ENCODE measurements at regions not wholly inside any gene's neighbourhood (a gene's known extent, or its start where the extent isn't known, plus 50 kb on each side); places are given as distances from the start of the nearest gene placed in this dataset.
"Not testable (repeated sequence)": the region's sequence is repeated elsewhere in the genome, so short reads cannot be mapped to it uniquely, and the experiment has no call there.

DNA sequence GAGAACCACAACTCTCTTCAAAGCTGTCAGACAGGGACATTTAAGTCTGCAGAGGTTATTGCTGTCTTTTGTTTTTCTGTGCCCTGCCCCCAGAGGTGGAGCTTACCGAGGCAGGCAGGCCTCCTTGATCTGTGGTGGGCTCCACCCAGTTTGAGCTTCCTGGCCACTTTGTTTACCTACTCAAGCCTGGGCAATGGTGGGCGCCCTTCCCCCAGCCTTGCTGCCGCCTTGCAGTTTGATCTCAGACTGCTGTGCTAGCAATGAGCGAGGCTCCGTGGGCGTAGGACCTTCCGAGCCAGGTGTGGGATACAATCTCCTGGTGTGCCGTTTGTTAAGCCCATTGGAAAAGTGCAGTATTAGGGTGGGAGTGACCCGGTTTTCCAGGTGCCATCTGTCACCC is 822.1 kb downstream of the KCNMA1 start:
- DNase-seq; H3K27me3 Mint-ChIP-seq; H3K27ac Mint-ChIP-seq; H3K4me1 Mint-ChIP-seq; POLR2A ChIA-PET; H3K36me3 Mint-ChIP-seq (ENCODE audit: low read depth); CTCF ChIA-PET; H3K4me3 Mint-ChIP-seq: not testable (repeated sequence)
- H3K9me3 Mint-ChIP-seq = peaks cover 27% of the 10 kb centered on the region

DNA sequence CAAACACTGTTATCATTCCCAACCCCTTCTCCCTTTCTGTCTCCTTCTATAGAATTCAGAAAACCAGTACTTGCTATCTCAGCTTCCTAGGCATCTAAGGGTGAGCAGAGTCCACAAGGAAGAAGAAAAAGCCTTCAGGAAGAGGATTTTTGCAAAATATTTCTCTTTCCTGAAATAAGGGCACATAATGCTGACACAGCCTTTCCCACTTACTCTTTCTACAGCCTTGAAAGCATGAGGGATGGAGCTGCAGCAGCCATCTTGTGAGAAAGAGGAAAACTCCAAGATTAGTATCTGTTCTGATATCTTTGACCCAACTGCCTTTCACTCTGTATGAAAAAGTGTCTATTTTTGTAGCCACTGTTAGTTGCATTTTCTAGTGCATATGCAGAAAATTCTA is 826.2 kb downstream of the KCNMA1 start:
- H3K27me3 Mint-ChIP-seq = no peaks in the 10 kb centered on the region
- no peak overlapping the region for H3K27ac Mint-ChIP-seq
- ChIA-PET CTCF (no interaction called here), POLR2A (no interaction called here)
- H3K4me3 Mint-ChIP-seq = no peak overlapping the region
- DNase-seq = no peak
- H3K9me3 Mint-ChIP-seq = peaks cover 16% of the 10 kb centered on the region
- no peaks in the 10 kb centered on the region for H3K4me1 Mint-ChIP-seq
- no peaks in the 10 kb centered on the region for H3K36me3 Mint-ChIP-seq (ENCODE audit: low read depth)

DNA sequence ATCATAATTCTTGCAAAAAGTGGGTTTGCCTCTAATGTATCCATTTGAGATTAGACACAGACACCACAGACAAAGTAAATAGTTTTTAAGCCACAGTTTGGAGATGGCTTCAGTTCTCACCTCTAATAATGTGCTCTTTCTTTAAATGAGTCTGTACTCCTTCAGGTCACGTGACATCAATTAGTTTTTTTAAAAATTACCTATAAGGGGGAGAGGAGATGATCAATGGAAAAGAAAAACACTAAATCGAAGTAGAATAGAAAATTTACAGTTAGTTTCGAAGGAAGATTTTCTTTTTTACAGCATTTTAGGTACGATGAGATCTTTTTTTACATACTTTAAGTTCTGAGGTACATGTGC is 849.2 kb downstream of the KCNMA1 start:
- H3K4me3 Mint-ChIP-seq = no peak overlapping the region
- ChIA-PET POLR2A (no interaction called here), CTCF (no interaction called here)
- H3K27me3 Mint-ChIP-seq = no peaks in the 10 kb centered on the region
- no peaks in the 10 kb centered on the region for H3K4me1 Mint-ChIP-seq
- DNase-seq = no peak
- H3K36me3 Mint-ChIP-seq (ENCODE audit: low read depth) = no peaks in the 10 kb centered on the region
- H3K9me3 Mint-ChIP-seq = peaks cover 6% of the 10 kb centered on the region
- H3K27ac Mint-ChIP-seq = no peak overlapping the region

DNA sequence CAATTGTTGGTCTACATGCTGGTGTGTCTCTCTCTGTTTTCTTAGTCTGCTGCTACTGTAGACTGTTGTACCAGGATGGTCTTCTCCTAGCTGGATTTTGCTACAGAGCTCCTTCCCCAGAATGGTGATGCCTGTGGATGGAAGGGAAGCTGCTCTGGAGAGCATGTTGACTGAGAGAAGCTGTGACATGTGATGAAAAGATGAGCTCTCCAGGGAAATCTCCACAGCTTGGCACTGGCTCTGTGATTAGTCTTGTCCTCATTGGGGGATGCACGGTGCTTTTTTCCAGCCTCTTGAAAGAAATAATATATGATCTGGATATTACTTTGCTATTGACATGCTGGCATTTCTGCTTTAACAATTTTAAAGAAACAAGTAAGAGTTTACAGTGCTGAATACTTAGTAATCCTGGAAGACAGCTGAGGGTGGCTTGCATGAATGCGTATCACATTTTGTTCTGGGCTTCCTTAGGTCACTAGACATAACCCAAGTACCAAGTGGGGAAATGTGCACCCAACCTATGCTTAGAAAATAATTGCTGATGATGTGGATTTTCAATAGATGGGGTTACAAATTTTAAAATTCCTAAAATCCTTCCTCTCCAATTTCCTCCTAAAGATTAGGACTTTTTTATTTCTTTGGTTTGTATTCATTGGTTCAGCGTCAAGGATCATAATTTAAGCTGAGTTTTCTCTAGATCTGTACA is 849.7 kb downstream of the KCNMA1 start:
- Mint-ChIP-seq H3K4me3 (no peak overlapping the region), H3K4me1 (no peaks in the 10 kb centered on the region), H3K27ac (no peak overlapping the region), H3K9me3 (peaks cover 7% of the 10 kb centered on the region), H3K36me3 (ENCODE audit: low read depth) (no peaks in the 10 kb centered on the region), H3K27me3 (no peaks in the 10 kb centered on the region)
- CTCF ChIA-PET = interaction anchor here (1.0 kb wide), 1 partner anchor 320 kb away, joined by 3 read pairs; no protein-coding TSS in a partner anchor
- no peak for DNase-seq
- POLR2A ChIA-PET = no interaction called here

DNA sequence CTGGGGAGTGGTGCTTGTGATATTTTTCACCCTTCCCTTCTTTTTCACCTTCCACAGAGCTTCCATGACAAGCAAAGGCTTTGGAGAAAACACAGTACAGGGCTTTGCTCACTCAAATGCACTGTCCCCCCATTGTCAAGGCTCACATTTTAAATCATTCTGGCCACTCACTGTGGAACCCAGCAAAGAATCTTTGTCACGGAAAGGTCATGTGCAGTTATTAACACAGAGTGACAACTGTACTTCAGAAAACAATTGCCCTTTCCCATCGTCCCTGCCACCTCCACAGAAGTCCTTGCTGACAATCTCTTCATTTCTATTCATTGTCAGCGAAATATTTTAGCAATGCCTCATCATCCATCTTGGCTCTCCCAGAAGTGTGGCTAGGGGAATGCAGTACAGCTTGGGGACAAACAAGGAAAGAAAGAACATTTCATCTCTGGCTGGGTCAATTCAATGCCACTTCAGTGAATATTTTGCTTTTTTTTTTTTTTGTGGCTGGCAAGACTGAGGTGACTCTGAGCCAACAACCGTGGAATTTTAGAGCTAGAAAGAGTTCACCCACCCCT is 851.0 kb downstream of the KCNMA1 start:
- H3K4me3 Mint-ChIP-seq = no peak overlapping the region
- no peaks in the 10 kb centered on the region for H3K4me1 Mint-ChIP-seq
- H3K27ac Mint-ChIP-seq = no peak overlapping the region
- H3K9me3 Mint-ChIP-seq = peaks cover 9% of the 10 kb centered on the region
- CTCF ChIA-PET = interaction anchor here (1.0 kb wide), 1 partner anchor 322 kb away, joined by 3 read pairs; no protein-coding TSS in a partner anchor
- DNase-seq = no peak
- no peaks in the 10 kb centered on the region for H3K27me3 Mint-ChIP-seq
- H3K36me3 Mint-ChIP-seq (ENCODE audit: low read depth) = no peaks in the 10 kb centered on the region
- POLR2A ChIA-PET = no interaction called here

DNA sequence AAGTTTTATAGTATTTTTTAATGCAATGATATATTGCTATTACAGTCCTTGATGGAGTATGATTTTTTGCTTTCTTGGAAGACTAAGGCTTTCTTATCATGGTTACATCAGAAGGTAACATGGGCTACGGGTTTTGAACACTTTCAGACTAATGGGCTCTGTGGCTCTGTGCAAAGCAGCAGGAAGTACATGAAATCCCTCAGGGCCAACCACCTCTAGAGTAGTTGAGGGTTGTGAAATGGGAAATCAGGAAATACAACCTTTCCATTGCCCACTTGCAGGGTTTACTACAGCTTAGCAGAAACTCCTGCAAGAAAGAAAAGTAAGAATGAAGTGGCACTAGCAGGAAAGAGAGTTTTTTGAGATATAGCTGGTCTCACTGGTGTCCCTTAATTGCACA is 853.5 kb downstream of the KCNMA1 start:
- Mint-ChIP-seq H3K27ac (no peak overlapping the region), H3K9me3 (peaks cover 9% of the 10 kb centered on the region), H3K27me3 (no peaks in the 10 kb centered on the region), H3K4me1 (no peaks in the 10 kb centered on the region), H3K4me3 (no peak overlapping the region), H3K36me3 (ENCODE audit: low read depth) (no peaks in the 10 kb centered on the region)
- no peak for DNase-seq
- CTCF ChIA-PET = no interaction called here
- POLR2A ChIA-PET = no interaction called here

DNA sequence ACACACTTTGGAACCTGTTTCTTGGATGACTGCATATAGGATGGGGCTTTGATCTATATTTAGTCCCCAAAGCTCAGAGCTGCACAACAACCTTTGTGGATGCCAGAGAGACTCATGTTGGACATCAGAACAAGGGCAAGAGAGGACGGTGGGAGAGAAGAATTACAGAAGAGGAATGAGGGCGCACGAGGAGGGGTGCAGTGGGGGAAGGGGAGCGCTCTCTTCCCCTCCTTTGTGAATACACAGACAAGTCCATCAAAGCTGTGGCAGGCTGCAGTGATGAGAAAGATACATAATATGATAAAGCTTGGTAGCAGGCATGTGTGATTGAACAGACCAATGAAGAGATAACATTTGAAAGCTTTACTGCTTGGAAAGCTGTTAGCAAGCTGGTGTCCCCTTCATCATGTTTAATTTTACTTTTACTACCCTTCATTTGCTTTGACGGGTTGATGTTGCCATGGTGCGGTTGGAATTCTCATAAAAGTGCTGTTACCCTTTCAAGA is 857.8 kb downstream of the KCNMA1 start:
- no peak overlapping the region for H3K27ac Mint-ChIP-seq
- ChIA-PET POLR2A (no interaction called here), CTCF (no interaction called here)
- no peaks in the 10 kb centered on the region for H3K27me3 Mint-ChIP-seq
- H3K4me1 Mint-ChIP-seq = no peaks in the 10 kb centered on the region
- no peak overlapping the region for H3K4me3 Mint-ChIP-seq
- H3K9me3 Mint-ChIP-seq = peaks cover 5% of the 10 kb centered on the region
- no peak for DNase-seq
- H3K36me3 Mint-ChIP-seq (ENCODE audit: low read depth) = no peaks in the 10 kb centered on the region

DNA sequence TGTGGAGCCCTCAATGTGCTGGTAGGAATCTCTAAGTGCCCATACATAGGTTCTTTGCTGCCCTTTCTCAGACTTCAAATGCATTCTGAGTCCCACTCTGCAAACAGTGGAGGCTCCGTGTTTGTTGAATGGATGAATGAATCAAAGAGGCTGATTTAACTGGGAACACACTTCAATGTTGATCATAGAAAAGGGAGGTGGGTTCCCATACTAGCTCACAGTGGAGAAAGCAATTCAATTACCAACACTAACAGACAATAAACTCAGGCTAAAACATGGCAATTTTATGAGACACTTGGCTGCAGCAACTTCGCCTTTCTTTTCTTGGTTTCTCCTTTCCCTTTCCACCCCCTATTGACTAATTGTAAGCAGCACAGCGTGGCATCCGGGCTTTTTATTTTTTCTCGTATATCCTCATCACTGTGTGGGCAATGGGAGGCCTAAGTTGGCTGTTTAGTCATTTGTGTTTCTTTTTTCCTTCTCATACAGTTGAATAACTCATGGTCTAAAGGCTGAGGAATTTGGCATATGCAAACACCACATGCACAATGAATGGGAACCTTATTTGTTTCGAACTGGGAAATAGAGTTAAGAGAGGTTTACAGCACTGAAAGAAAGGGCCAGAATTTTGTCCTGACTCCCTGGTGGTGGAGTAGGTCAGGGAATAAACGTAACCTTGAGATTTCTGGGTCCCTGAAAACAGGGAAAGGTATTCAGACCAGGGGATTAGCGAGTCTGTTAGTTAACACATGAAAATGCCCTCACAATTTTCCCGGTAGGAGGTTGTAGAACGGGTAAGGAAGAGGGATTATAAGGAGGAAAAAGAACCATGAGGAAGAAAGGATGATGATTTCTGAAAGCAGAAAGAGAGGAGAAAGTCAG is 858.5 kb downstream of the KCNMA1 start:
- Mint-ChIP-seq H3K27ac (no peak overlapping the region), H3K9me3 (peaks cover 5% of the 10 kb centered on the region), H3K4me1 (no peaks in the 10 kb centered on the region), H3K4me3 (no peak overlapping the region), H3K36me3 (ENCODE audit: low read depth) (no peaks in the 10 kb centered on the region), H3K27me3 (no peaks in the 10 kb centered on the region)
- CTCF ChIA-PET = no interaction called here
- no peak for DNase-seq
- POLR2A ChIA-PET = no interaction called here

DNA sequence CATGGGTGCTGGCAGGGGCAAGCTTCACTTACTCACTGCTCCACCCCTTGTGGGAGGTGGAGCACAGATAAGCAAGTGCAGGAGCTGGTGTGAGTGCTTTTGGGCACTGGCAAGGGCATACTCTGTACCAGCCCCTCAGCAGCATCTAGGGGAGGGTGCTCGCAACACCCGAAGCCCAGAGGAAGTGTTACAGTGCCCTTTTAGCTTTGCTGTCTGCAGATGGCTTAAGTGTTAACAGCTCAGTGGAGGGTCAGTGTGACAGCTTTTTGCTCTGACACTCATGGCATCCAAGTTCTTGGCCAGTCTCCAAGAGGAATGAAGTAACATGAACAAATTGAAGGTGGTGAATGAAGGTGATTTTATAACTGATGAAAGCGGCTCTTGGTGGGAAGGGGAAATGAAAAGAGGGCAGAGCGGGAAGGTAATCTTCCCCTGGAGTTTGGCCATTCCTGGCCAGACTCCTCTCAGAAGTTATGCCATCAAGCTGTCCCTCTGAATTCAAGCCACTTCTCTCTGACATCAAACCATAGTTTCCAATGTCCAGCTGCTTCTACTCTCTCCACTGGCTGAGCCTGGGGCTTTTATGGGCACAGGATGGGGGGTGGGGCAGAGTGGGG is 862.5 kb downstream of the KCNMA1 start:
- H3K36me3 Mint-ChIP-seq (ENCODE audit: low read depth) = no peaks in the 10 kb centered on the region
- H3K27me3 Mint-ChIP-seq = no peaks in the 10 kb centered on the region
- H3K4me3 Mint-ChIP-seq = no peak overlapping the region
- H3K27ac Mint-ChIP-seq = no peak overlapping the region
- POLR2A ChIA-PET = no interaction called here
- no peak for DNase-seq
- H3K4me1 Mint-ChIP-seq = no peaks in the 10 kb centered on the region
- H3K9me3 Mint-ChIP-seq = no peaks in the 10 kb centered on the region
- CTCF ChIA-PET = no interaction called here

DNA sequence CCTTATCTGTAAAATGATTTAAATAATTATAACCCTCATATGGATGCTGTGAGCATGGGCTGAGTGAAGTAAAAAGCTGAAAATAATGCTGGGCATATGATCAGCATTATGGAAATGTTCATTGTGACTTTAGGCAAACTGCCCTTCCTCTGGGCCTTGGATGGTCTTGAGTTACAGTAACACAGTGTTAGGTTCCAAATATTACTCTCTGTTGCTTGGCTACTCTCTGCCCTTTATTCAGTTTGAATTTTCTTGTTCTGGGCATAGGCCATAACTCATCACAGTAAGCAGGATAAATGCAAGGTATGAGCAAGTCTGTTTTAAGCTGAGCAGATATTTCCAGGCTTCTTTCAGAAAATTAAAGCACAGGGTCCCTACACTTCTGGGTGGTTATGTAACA is 868.0 kb downstream of the KCNMA1 start:
- DNase-seq = no peak
- H3K27ac Mint-ChIP-seq = no peak overlapping the region
- H3K27me3 Mint-ChIP-seq = no peaks in the 10 kb centered on the region
- no peak overlapping the region for H3K4me3 Mint-ChIP-seq
- no peaks in the 10 kb centered on the region for H3K4me1 Mint-ChIP-seq
- H3K9me3 Mint-ChIP-seq = peaks cover 5% of the 10 kb centered on the region
- CTCF ChIA-PET = no interaction called here
- H3K36me3 Mint-ChIP-seq (ENCODE audit: low read depth) = no peaks in the 10 kb centered on the region
- POLR2A ChIA-PET = no interaction called here

DNA sequence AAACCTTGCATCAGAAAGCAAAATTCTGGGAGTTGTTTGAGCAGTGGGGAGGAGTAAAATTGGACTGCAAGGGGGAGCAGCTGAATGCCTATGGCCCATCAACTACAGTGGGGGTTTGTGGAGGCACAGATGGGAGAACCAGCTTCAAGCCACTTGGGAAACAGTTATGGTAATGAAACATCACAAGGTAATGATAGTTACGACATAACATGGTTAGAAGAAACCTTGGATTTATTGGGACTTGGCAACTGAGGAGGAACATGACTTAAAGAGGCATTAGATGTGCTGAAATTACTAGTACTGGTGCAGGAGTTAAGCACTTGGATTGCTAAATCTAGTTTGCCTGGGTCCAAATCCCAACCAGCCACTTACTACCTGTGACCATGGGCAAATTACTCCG is 868.4 kb downstream of the KCNMA1 start:
- no peaks in the 10 kb centered on the region for H3K36me3 Mint-ChIP-seq (ENCODE audit: low read depth)
- H3K9me3 Mint-ChIP-seq = peaks cover 5% of the 10 kb centered on the region
- H3K27ac Mint-ChIP-seq = no peak overlapping the region

DNA sequence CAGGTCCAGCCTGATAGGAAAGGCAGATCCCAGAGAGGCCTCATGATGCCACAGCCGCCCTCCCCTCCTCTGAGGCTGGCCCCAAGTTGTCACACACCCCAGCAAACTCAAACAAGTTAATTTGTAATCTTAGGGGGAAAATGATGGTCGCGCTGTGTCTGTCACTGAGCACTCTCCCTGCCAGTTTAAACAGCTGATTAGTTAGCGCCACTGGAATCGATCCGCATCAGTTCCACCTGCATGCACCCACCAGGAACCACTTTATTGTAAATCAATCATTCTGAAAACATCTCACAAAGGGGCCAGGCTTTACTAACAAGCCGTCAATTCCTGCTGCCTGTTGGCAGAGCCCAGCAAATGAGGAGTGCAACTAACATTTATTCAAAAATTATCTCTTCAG is 870.9 kb downstream of the KCNMA1 start:
- ChIA-PET POLR2A (no interaction called here), CTCF (no interaction called here)
- no peaks in the 10 kb centered on the region for H3K36me3 Mint-ChIP-seq (ENCODE audit: low read depth)
- peaks cover 5% of the 10 kb centered on the region for H3K9me3 Mint-ChIP-seq
- H3K4me3 Mint-ChIP-seq = no peak overlapping the region
- no peaks in the 10 kb centered on the region for H3K27me3 Mint-ChIP-seq
- no peak overlapping the region for H3K27ac Mint-ChIP-seq
- H3K4me1 Mint-ChIP-seq = no peaks in the 10 kb centered on the region
- no peak for DNase-seq

More for the DNA sequence above, 868.4 kb downstream of the KCNMA1 start:
- no peak for DNase-seq
- Mint-ChIP-seq H3K4me3 (no peak overlapping the region), H3K27me3 (no peaks in the 10 kb centered on the region), H3K4me1 (no peaks in the 10 kb centered on the region)
- ChIA-PET POLR2A (no interaction called here), CTCF (no interaction called here)

DNA sequence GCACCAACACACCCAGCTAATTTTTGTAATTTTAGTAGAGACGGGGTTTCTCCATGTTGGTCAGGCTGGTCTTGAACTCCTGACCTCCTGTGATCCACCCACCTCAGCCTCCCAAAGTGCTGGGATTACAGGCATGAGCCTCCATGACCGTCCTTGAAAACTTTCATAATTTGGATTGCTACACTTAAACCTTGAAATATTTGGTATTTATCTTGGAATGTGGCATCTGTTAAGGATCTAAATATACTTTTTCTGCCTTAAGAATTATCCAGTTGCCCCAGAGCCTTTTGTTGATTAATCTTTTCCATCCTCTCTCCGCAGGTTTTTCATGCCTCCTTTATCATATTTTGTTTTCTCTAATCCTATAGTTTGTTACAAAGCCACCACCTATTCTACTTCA is 872.7 kb downstream of the KCNMA1 start:
- H3K4me3 Mint-ChIP-seq; H3K4me1 Mint-ChIP-seq; H3K9me3 Mint-ChIP-seq; POLR2A ChIA-PET; CTCF ChIA-PET; H3K27ac Mint-ChIP-seq; H3K27me3 Mint-ChIP-seq; DNase-seq; H3K36me3 Mint-ChIP-seq (ENCODE audit: low read depth): not testable (repeated sequence)

Data from activated CD4-positive, alpha-beta memory T cell treated with anti-CD3 and anti-CD28 coated beads, Interleukin-2, amount 10 ng/mL, durations not matched to agents 7 days and 5 days (primary cell).